ENCODE measurements at regions not wholly inside any gene's neighbourhood (a gene's known extent, or its start where the extent isn't known, plus 50 kb on each side); places are given as distances from the start of the nearest gene placed in this dataset.
A peak's percentile ranks its signal among the peaks of the same experiment; 100 is the strongest.
"Not testable (repeated sequence)": the region's sequence is repeated elsewhere in the genome, so short reads cannot be mapped to it uniquely, and the experiment has no call there.

- DNase-seq, result no peak
Observed at GRCh38 chr9:85487872-85488271, 253.9 kb downstream of the AGTPBP1 start.

- no peak for DNase-seq
Observed at GRCh38 chr9:85484235-85484634, 257.5 kb downstream of the AGTPBP1 start.

GRCh38 chr9:85483208-85483607 lies 258.5 kb downstream of the AGTPBP1 start:
- peak in 1 of 51 donors; percentile 11 for DNase-seq

GRCh38 chr9:85479305-85479704 lies 262.4 kb downstream of the AGTPBP1 start:
- DNase-seq, result no peak

GRCh38 chr9:85478847-85479246 lies 262.9 kb downstream of the AGTPBP1 start:
- DNase-seq, result no peak

GRCh38 chr9:85474896-85475295 lies 266.9 kb downstream of the AGTPBP1 start:
- DNase-seq, result not testable (repeated sequence)

GRCh38 chr9:85471791-85472190 lies 270.0 kb downstream of the AGTPBP1 start:
- no peak for DNase-seq

- no peak for DNase-seq
Observed at GRCh38 chr9:85469041-85469440, 272.7 kb downstream of the AGTPBP1 start.

- no peak for DNase-seq
Observed at GRCh38 chr9:85466834-85467233, 274.9 kb downstream of the AGTPBP1 start.

- DNase-seq, result not testable (repeated sequence)
Observed at GRCh38 chr9:85458114-85458864, 283.5 kb downstream of the AGTPBP1 start.

- no peak for DNase-seq
Observed at GRCh38 chr9:85453850-85454249, 287.9 kb downstream of the AGTPBP1 start.

GRCh38 chr9:85452841-85453240 lies 288.9 kb downstream of the AGTPBP1 start:
- DNase-seq, result no peak

- no peak for DNase-seq
Observed at GRCh38 chr9:85451680-85452079, 290.1 kb downstream of the AGTPBP1 start.

GRCh38 chr9:85445887-85446286 lies 295.9 kb downstream of the AGTPBP1 start:
- DNase-seq, result no peak

GRCh38 chr9:85444243-85444642 lies 297.5 kb downstream of the AGTPBP1 start:
- DNase-seq, result no peak

- DNase-seq, result no peak
Observed at GRCh38 chr9:85443190-85443598, 298.6 kb downstream of the AGTPBP1 start.

- DNase-seq, result no peak
Observed at GRCh38 chr9:85439791-85440190, 302.0 kb downstream of the AGTPBP1 start.

- not testable (repeated sequence) for DNase-seq
Observed at GRCh38 chr9:85433956-85434355, 307.8 kb downstream of the AGTPBP1 start.

GRCh38 chr9:85433551-85433950 lies 308.2 kb downstream of the AGTPBP1 start:
- DNase-seq, result not testable (repeated sequence)

- no peak for DNase-seq
Observed at GRCh38 chr9:85433046-85433445, 308.7 kb downstream of the AGTPBP1 start.

- no peak for DNase-seq
Observed at GRCh38 chr9:85432599-85432998, 309.2 kb downstream of the AGTPBP1 start.

GRCh38 chr9:85431339-85432102 lies 310.2 kb downstream of the AGTPBP1 start:
- DNase-seq, result no peak
